Fibroblast of lung (primary cell): ENCODE measurements at regions not wholly inside any gene's neighbourhood (a gene's known extent, or its start where the extent isn't known, plus 50 kb on each side); places are given as distances from the start of the nearest gene placed in this dataset.

Experiments
- DNase-seq, 2 donors: peaks; one replicate each; pipeline versions ENCODE4 v3.0.0 to v3.0.0-alpha.2; 2010; ENCODE audit warnings: low read depth in 2 of 2
- H2AFZ ChIP-seq: 2 replicates; pipeline ENCODE4 v1.5.1; 2012; ENCODE audit warnings: low read length, control low read depth, inconsistent platforms
- H3K27ac ChIP-seq: 2 replicates; pipeline ENCODE4 v1.5.1; 2011; ENCODE audit warnings: low read length, control low read depth; ENCODE audit not compliant: insufficient read depth
- H3K27me3 ChIP-seq: 2 replicates; pipeline ENCODE4 v1.5.1; 2011; ENCODE audit warnings: mild to moderate bottlenecking, low read length; ENCODE audit not compliant: control insufficient read depth, insufficient read depth
- H3K36me3 ChIP-seq: 2 replicates; pipeline ENCODE4 v1.5.1; 2011; ENCODE audit warnings: low read length; ENCODE audit not compliant: control insufficient read depth, insufficient read depth
- H3K4me1 ChIP-seq: 2 replicates; pipeline ENCODE4 v1.5.1; 2011; ENCODE audit warnings: low read length; ENCODE audit not compliant: control insufficient read depth, insufficient read depth; ENCODE audit errors: extremely low read depth
- H3K4me2 ChIP-seq: 2 replicates; pipeline ENCODE4 v1.5.1; 2011; ENCODE audit warnings: low read length, control low read depth; ENCODE audit not compliant: insufficient read depth; ENCODE audit errors: extremely low read depth
- H3K4me3 ChIP-seq, 4 experiments: fragments of 200-600 bp in 1 of 4; sonication (generic) in 1 of 4; replicated peaks in 1 of 4; 2 replicates each; pipeline ENCODE4 v1.5.1; 2011 to 2016; ENCODE audit warnings: low read length in 4 of 4, low read depth in 3 of 4, mild to moderate bottlenecking in 3 of 4, control low read depth in 2 of 4, inconsistent platforms in 1 of 4, mixed read lengths in 1 of 4; ENCODE audit not compliant: insufficient read depth in 1 of 4; ENCODE audit errors: control extremely low read depth in 1 of 4
- H3K79me2 ChIP-seq: 2 replicates; pipeline ENCODE4 v1.5.1; 2012; ENCODE audit warnings: mild to moderate bottlenecking, low read length, inconsistent platforms; ENCODE audit not compliant: control insufficient read depth, insufficient read depth
- H3K9ac ChIP-seq: 2 replicates; pipeline ENCODE4 v1.5.1; 2011; ENCODE audit warnings: mild to moderate bottlenecking, low read length, control low read depth; ENCODE audit not compliant: insufficient read depth
- H3K9me3 ChIP-seq: 2 replicates; pipeline ENCODE4 v1.5.1; 2012; ENCODE audit warnings: low read depth, low read length; ENCODE audit not compliant: control insufficient read depth, insufficient read depth
- H4K20me1 ChIP-seq: 2 replicates; pipeline ENCODE4 v1.5.1; 2011; ENCODE audit warnings: low read length; ENCODE audit not compliant: control insufficient read depth, insufficient read depth; ENCODE audit errors: extremely low read depth
- CTCF ChIP-seq, 2 donors: IDR thresholded peaks in 1 of 2; conservative IDR thresholded peaks in 1 of 2; 1 replicate in 1 of 2; 2 replicates in 1 of 2; pipeline ENCODE4 v1.5.1; 2011 to 2012; ENCODE audit warnings: low read length in 2 of 2, control low read depth in 1 of 2, inconsistent platforms in 1 of 2, low read depth in 1 of 2, mild to moderate bottlenecking in 1 of 2
- EZH2 ChIP-seq: IDR thresholded peaks from 2 replicates; pipeline ENCODE4 v1.5.1; 2012; ENCODE audit warnings: low read length, control low read depth, mild to moderate bottlenecking; ENCODE audit errors: missing control alignments

- Histone ChIP-seq H3K36me3 (no peaks in the 10 kb centered on the region), H3K4me3 (no peak overlapping the region), H3K4me1 (no peaks in the 10 kb centered on the region), H3K79me2 (no peaks in the 10 kb centered on the region), H4K20me1 (no peaks in the 10 kb centered on the region), H3K27ac (no peak overlapping the region), H3K9ac (no peak overlapping the region), H3K27me3 (no peaks in the 10 kb centered on the region), H2AFZ (no peak overlapping the region), H3K4me2 (no peak overlapping the region), H3K9me3 (no peaks in the 10 kb centered on the region)
- no peak for DNase-seq
- TF ChIP-seq CTCF (conservative IDR thresholded peaks at IDR 0.05 in 1 of 2, IDR thresholded peaks at IDR 0.05 in 1 of 2; ENCODE audit: low read depth in 1 of 2, low read length in 2 of 2) (no peak), EZH2 (no peak)
Observed at GRCh38 chr5:152568016-152568415, 162.9 kb upstream of the NMUR2 start.

- no peak overlapping the region for H2AFZ ChIP-seq
- H3K4me1 ChIP-seq = no peaks in the 10 kb centered on the region
- H4K20me1 ChIP-seq = no peaks in the 10 kb centered on the region
- no peaks in the 10 kb centered on the region for H3K27me3 ChIP-seq
- TF ChIP-seq EZH2 = no peak
- TF ChIP-seq CTCF (conservative IDR thresholded peaks at IDR 0.05 in 1 of 2, IDR thresholded peaks at IDR 0.05 in 1 of 2; ENCODE audit: low read depth in 1 of 2, low read length in 2 of 2) = no peak
- DNase-seq = no peak
- H3K9me3 ChIP-seq = no peaks in the 10 kb centered on the region
- no peak overlapping the region for H3K4me2 ChIP-seq
- no peak overlapping the region for H3K4me3 ChIP-seq
- H3K36me3 ChIP-seq = no peaks in the 10 kb centered on the region
- H3K27ac ChIP-seq = no peak overlapping the region
- no peak overlapping the region for H3K9ac ChIP-seq
- H3K79me2 ChIP-seq = no peaks in the 10 kb centered on the region
Observed at GRCh38 chr5:152572812-152573211, 167.7 kb upstream of the NMUR2 start.

- DNase-seq = no peak
- Histone ChIP-seq H3K9me3 (no peaks in the 10 kb centered on the region), H3K27me3 (no peaks in the 10 kb centered on the region), H3K4me2 (no peak overlapping the region), H3K36me3 (no peaks in the 10 kb centered on the region), H3K27ac (no peak overlapping the region), H3K9ac (no peak overlapping the region), H3K79me2 (no peaks in the 10 kb centered on the region), H3K4me3 (no peak overlapping the region), H4K20me1 (no peaks in the 10 kb centered on the region), H3K4me1 (no peaks in the 10 kb centered on the region), H2AFZ (no peak overlapping the region)
- no peak for TF ChIP-seq EZH2
- no peak for TF ChIP-seq CTCF (conservative IDR thresholded peaks at IDR 0.05 in 1 of 2, IDR thresholded peaks at IDR 0.05 in 1 of 2; ENCODE audit: low read depth in 1 of 2, low read length in 2 of 2)
Observed at GRCh38 chr5:152584103-152584502, 179.0 kb upstream of the NMUR2 start.
